SJSA1 (cell line): ENCODE measurements at regions not wholly inside any gene's neighbourhood (a gene's known extent, or its start where the extent isn't known, plus 50 kb on each side); places are given as distances from the start of the nearest gene placed in this dataset.

Experiments
- DNase-seq, 2 experiments: peaks; one replicate each; pipeline ENCODE4 v3.0.0-alpha.2; 2015 to 2020; ENCODE audit warnings: low spot score in 2 of 2, low read depth in 1 of 2
- H3K27ac ChIP-seq: fragments of 250-450 bp; sonication (Bioruptor Pico); 2 replicates; pipeline ENCODE4 v1.5.1; 2020; ENCODE audit warnings: mild to moderate bottlenecking, moderate library complexity
- H3K27me3 ChIP-seq: fragments of 250-450 bp; sonication (Bioruptor Pico); replicated peaks from 2 replicates; pipeline ENCODE4 v1.5.1; 2020; ENCODE audit warnings: mild to moderate bottlenecking, moderate library complexity
- H3K36me3 ChIP-seq: fragments of 250-450 bp; sonication (Bioruptor Pico); 2 replicates; pipeline ENCODE4 v1.5.1; 2020; ENCODE audit warnings: mild to moderate bottlenecking
- H3K4me1 ChIP-seq: fragments of 250-450 bp; sonication (Bioruptor Pico); replicated peaks from 2 replicates; pipeline ENCODE4 v1.6.1; 2021; ENCODE audit warnings: mild to moderate bottlenecking
- H3K4me3 ChIP-seq: fragments of 250-450 bp; sonication (Bioruptor Pico); 2 replicates; pipeline ENCODE4 v1.5.1; 2020; ENCODE audit warnings: mild to moderate bottlenecking
- H3K9me3 ChIP-seq: fragments of 250-450 bp; sonication (Bioruptor Pico); replicated peaks from 2 replicates; pipeline ENCODE4 v1.5.1; 2020; ENCODE audit warnings: mild to moderate bottlenecking

GRCh38 chr11:129723761-129724162 lies 91.9 kb upstream of the TMEM45B start:
- no peaks in the 10 kb centered on the region for H3K9me3 ChIP-seq
- no peaks in the 10 kb centered on the region for H3K27me3 ChIP-seq
- no peak overlapping the region for H3K27ac ChIP-seq
- H3K4me3 ChIP-seq: no peak overlapping the region
- H3K36me3 ChIP-seq: no peaks in the 10 kb centered on the region
- H3K4me1 ChIP-seq: no peaks in the 10 kb centered on the region
- DNase-seq: no peak

GRCh38 chr11:129724866-129725265 lies 90.8 kb upstream of the TMEM45B start:
- Histone ChIP-seq H3K9me3 (no peaks in the 10 kb centered on the region), H3K4me1 (no peaks in the 10 kb centered on the region), H3K27ac (no peak overlapping the region), H3K27me3 (no peaks in the 10 kb centered on the region), H3K36me3 (no peaks in the 10 kb centered on the region), H3K4me3 (no peak overlapping the region)
- DNase-seq: no peak

DNA sequence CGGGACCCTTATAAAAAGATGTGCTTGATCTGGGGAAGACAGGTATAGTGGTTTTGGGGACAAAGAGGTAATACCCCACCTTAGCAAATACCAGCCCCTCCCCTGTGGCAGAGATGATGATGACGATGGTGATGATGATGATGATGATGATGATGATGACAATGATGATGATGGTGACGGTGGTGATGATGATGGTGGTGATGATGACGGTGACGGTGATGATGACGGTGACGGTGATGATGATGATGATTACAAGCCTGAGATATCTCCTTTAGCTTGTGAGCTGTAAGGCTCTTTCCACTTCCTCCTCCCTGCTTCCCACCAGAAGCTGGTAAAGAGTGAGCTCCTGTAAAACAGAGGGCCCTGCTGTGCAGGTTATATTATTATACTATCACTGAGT lies 89.5 kb upstream of the TMEM45B start:
- H3K27ac ChIP-seq: no peak overlapping the region
- no peaks in the 10 kb centered on the region for H3K36me3 ChIP-seq
- no peak for DNase-seq
- H3K4me1 ChIP-seq: no peaks in the 10 kb centered on the region
- H3K27me3 ChIP-seq: no peaks in the 10 kb centered on the region
- no peak overlapping the region for H3K4me3 ChIP-seq
- H3K9me3 ChIP-seq: no peaks in the 10 kb centered on the region

DNA sequence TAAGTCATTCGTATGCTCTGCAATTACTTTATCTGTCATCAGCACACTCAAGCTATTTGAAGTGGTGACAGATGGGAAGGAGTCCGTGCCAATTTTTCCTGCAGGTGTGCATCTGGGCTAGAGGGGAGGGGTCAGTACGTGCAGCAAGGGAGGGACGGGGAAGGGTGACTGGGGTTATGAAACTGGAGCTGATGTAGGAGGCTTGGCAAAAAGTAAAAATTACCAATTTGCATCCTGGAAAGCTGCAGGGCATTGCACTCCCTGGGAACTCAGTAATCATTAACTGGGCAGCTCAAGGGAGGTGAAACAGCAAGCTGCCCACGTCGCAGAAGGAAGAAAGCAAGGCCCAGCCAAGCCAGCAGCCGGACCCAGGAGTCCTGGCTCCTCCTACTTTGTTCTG lies 87.1 kb upstream of the TMEM45B start:
- no peak for DNase-seq
- Histone ChIP-seq H3K27ac (no peak overlapping the region), H3K9me3 (no peaks in the 10 kb centered on the region), H3K27me3 (no peaks in the 10 kb centered on the region), H3K36me3 (no peaks in the 10 kb centered on the region), H3K4me3 (no peak overlapping the region), H3K4me1 (no peaks in the 10 kb centered on the region)

- H3K27me3 ChIP-seq: no peaks in the 10 kb centered on the region
- no peak overlapping the region for H3K27ac ChIP-seq
- H3K4me1 ChIP-seq: no peaks in the 10 kb centered on the region
- DNase-seq: no peak
- H3K36me3 ChIP-seq: no peaks in the 10 kb centered on the region
- no peaks in the 10 kb centered on the region for H3K9me3 ChIP-seq
- no peak overlapping the region for H3K4me3 ChIP-seq
These were observed 86.4 kb upstream of the TMEM45B start for GRCh38 chr11:129729216-129729615.

DNA sequence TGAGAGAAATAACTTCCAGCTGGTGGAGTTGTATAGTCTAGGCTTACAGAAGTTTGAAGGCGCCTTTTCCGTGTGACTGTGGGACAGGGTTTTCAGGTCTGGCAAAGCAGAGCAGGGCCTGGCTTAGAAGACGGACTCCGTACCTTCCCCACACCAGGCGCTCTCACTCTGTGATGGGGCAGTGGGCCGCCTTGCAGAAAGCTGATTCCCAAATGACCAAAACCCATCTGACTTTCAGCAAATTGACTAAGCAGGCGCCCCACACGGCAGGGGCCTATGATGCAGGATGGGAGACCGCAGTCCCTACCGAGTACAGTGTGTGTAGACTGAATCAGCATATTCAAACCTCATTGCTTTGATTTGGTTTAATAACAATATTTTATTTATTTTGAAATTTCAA lies 85.8 kb upstream of the TMEM45B start:
- H3K4me1 ChIP-seq: no peaks in the 10 kb centered on the region
- H3K4me3 ChIP-seq: no peak overlapping the region
- no peak overlapping the region for H3K27ac ChIP-seq
- DNase-seq: no peak
- H3K9me3 ChIP-seq: no peaks in the 10 kb centered on the region
- no peaks in the 10 kb centered on the region for H3K27me3 ChIP-seq
- no peaks in the 10 kb centered on the region for H3K36me3 ChIP-seq

DNA sequence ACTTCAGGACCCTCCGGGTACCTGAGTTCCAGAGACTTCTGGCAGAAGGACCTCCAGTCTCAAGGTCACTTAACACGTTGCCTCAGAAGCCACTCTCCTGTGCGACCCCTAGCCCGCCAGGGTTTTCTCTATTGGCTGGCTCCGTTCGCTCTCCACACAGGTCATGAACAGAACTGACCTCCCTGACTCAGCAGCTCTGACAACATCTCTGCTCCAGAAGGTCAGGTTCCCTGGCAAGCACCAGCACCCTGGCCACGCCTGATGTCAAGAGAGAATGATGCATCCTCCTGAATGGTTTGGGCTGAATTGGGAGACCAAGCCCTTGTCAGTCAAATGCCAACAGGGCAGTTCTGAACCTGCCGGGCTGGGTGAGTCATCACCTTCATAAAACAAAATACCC lies 84.3 kb upstream of the TMEM45B start:
- no peak overlapping the region for H3K4me3 ChIP-seq
- no peak overlapping the region for H3K27ac ChIP-seq
- no peaks in the 10 kb centered on the region for H3K9me3 ChIP-seq
- H3K27me3 ChIP-seq: no peaks in the 10 kb centered on the region
- no peaks in the 10 kb centered on the region for H3K4me1 ChIP-seq
- DNase-seq: no peak
- no peaks in the 10 kb centered on the region for H3K36me3 ChIP-seq

- no peaks in the 10 kb centered on the region for H3K36me3 ChIP-seq
- DNase-seq: no peak
- H3K27ac ChIP-seq: no peak overlapping the region
- no peak overlapping the region for H3K4me3 ChIP-seq
- H3K9me3 ChIP-seq: no peaks in the 10 kb centered on the region
- H3K27me3 ChIP-seq: no peaks in the 10 kb centered on the region
- no peaks in the 10 kb centered on the region for H3K4me1 ChIP-seq
These were observed 82.7 kb upstream of the TMEM45B start for GRCh38 chr11:129732941-129733340.

DNA sequence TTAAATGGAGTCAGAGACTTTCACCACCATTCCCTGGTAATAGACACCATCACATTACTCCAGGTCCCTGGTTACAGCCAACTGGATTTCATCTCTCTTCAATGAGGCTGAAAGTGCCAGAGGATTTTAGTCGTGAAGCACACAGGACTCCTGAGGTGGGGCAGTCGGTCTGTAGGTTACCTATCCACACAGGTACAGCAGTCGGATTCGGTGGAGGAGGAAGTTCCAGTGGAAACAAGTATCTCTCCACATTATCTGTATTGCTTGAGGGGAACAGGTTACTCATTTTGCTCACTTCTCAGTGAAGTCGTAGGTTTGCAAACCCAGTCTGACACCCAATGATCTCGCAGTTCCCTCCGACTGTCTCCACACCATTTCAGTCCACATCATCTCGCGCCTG lies 82.3 kb upstream of the TMEM45B start:
- Histone ChIP-seq H3K9me3 (no peaks in the 10 kb centered on the region), H3K27me3 (no peaks in the 10 kb centered on the region), H3K4me1 (no peaks in the 10 kb centered on the region), H3K36me3 (no peaks in the 10 kb centered on the region), H3K27ac (no peak overlapping the region), H3K4me3 (no peak overlapping the region)
- DNase-seq: no peak

DNA sequence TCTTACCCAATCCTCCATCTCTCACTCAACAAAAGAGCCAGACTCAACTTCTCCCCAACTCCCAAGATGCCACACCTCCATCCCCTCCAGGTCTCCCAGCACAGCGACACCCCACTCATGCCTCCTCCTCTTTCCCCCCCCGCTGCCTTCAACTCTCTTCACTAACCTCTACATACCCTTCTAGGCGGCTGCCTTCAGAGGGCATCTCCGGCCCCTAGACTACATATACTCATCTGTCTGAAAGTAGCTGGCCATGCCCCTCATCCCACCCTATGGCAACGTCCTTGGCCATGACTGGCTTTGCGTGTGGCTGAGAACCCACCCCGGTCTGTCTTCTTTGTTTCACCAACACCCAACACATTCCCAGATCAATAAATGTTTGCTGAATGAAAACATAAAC lies 81.7 kb upstream of the TMEM45B start:
- Histone ChIP-seq H3K4me1 (no peaks in the 10 kb centered on the region), H3K36me3 (no peaks in the 10 kb centered on the region)

DNA sequence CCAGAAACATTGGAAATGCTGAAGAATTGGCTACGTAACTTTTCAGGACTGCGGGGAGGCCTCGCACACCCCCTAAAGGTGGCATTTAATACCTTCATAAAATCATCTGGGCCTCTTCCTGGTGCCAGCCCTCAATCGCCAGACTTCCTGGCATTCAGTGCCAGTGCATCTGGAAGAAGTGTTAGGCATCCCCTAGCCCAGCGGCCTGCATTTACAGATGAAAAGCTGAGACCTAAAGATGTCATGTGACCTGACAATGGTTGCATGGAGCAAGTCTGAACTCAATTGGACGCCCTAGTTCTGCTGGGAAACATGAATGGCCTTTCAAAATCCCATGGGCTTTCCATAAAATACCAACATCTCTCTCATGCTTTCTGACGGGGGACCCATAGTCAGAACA lies 81.0 kb upstream of the TMEM45B start:
- H3K4me3 ChIP-seq: no peak overlapping the region
- no peaks in the 10 kb centered on the region for H3K36me3 ChIP-seq
- no peaks in the 10 kb centered on the region for H3K4me1 ChIP-seq
- H3K27me3 ChIP-seq: no peaks in the 10 kb centered on the region
- H3K9me3 ChIP-seq: no peaks in the 10 kb centered on the region
- DNase-seq: no peak
- H3K27ac ChIP-seq: no peak overlapping the region

More for the DNA sequence above, 81.7 kb upstream of the TMEM45B start:
- no peaks in the 10 kb centered on the region for H3K27me3 ChIP-seq
- DNase-seq: no peak
- no peak overlapping the region for H3K4me3 ChIP-seq
- H3K27ac ChIP-seq: no peak overlapping the region
- H3K9me3 ChIP-seq: no peaks in the 10 kb centered on the region

DNA sequence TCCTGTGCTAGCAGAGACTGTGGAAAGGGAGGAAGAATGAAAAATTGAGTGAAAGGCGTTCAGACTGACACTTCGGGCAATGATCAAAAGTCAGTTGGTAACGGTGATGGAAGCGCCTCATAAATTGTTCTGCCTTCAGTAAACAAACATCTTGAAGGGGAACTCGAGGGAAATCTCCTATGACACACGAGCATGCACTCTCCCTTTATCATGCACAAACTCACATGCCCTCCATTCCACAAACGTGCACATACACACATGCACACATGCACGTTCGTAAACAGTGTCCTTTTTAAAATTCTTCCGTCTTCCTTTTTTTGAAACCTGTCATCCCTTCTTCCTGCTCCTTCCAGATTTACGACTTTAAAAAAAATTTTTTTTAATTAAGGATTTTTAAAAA lies 77.8 kb upstream of the TMEM45B start:
- H3K4me3 ChIP-seq: no peak overlapping the region
- H3K9me3 ChIP-seq: no peaks in the 10 kb centered on the region
- no peaks in the 10 kb centered on the region for H3K36me3 ChIP-seq
- no peaks in the 10 kb centered on the region for H3K4me1 ChIP-seq
- no peak overlapping the region for H3K27ac ChIP-seq
- no peak for DNase-seq
- no peaks in the 10 kb centered on the region for H3K27me3 ChIP-seq

DNA sequence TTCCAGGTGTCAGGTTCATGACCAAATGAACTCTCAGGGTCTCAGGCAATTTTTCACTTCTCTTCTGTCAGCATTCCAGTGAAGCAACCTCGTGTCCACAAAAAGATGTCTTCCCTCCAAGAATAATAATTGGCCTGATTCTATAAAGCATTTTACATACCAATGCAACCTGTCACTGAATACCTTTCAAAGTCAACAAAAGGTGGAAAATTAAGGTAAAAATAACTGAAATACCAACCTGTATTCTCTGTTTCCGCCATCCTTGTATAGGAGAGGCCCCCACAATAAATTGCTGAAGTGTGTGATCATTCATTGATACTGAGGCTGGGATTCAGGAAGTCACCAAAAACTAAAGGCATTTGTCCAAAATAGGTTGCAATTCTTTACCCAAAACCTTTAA lies 77.4 kb upstream of the TMEM45B start:
- Histone ChIP-seq H3K9me3 (no peaks in the 10 kb centered on the region), H3K27me3 (no peaks in the 10 kb centered on the region), H3K4me3 (no peak overlapping the region), H3K4me1 (no peaks in the 10 kb centered on the region), H3K36me3 (no peaks in the 10 kb centered on the region), H3K27ac (no peak overlapping the region)
- DNase-seq: no peak

DNA sequence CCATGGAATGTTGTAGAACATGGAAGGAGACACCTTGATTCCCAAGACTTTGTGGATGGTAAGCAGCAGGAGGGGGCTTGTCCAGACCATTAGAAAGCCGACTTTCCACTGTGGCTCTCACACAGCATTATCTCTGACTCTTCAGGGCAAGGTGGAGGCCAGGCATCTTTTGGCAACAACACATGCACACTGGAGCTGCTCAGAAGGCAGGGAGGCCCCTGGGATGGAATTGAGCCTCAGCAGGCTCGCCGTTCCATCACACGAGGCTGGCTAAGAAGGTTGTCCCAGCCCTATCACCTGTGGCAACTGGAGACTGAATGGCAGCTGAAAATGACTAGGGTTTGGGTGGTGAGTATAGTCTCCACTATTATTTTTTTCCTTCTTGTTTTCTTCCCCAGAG lies 76.3 kb upstream of the TMEM45B start:
- Histone ChIP-seq H3K27me3 (no peaks in the 10 kb centered on the region), H3K36me3 (no peaks in the 10 kb centered on the region)
- no peak for DNase-seq

GRCh38 chr11:129740125-129740719 lies 75.4 kb upstream of the TMEM45B start:
- Histone ChIP-seq H3K36me3 (no peaks in the 10 kb centered on the region), H3K27me3 (no peaks in the 10 kb centered on the region), H3K27ac (no peak overlapping the region), H3K9me3 (no peaks in the 10 kb centered on the region), H3K4me1 (no peaks in the 10 kb centered on the region), H3K4me3 (no peak overlapping the region)
- no peak for DNase-seq

More for the DNA sequence above, 76.3 kb upstream of the TMEM45B start:
- Histone ChIP-seq H3K9me3 (no peaks in the 10 kb centered on the region), H3K27ac (no peak overlapping the region), H3K4me3 (no peak overlapping the region), H3K4me1 (no peaks in the 10 kb centered on the region)
